Panc1 (cell line): ENCODE measurements at regions not wholly inside any gene's neighbourhood (a gene's known extent, or its start where the extent isn't known, plus 50 kb on each side); places are given as distances from the start of the nearest gene placed in this dataset.

Source experiments
- CTCF ChIP-seq: fragments of 450-650 bp; IDR thresholded peaks from 2 replicates; pipeline ENCODE4 v1.5.1; 2017; ENCODE audit warnings: mild to moderate bottlenecking
- REST ChIP-seq, 2 experiments: IDR thresholded peaks; 2 replicates each; pipeline ENCODE4 v1.6.1; 2011 to 2012; ENCODE audit warnings: low read depth in 2 of 2, control low read depth in 1 of 2, low read length in 1 of 2, mild to moderate bottlenecking in 1 of 2, moderate library complexity in 1 of 2; ENCODE audit not compliant: insufficient read depth in 1 of 2

- no peak for TF ChIP-seq REST (IDR thresholded peaks at IDR 0.05; ENCODE audit: insufficient read depth in 1 of 2, low read depth in 2 of 2, low read length in 1 of 2)
- TF ChIP-seq CTCF: no peak
These were observed 244.3 kb downstream of the GADD45G start for GRCh38 chr9:89849096-89849495.
